Activated CD8-positive, alpha-beta memory T cell treated with anti-CD3 and anti-CD28 coated beads, Interleukin-2, amount 50 U/mL, for 4 hours (primary cell): ENCODE measurements at regions not wholly inside any gene's neighbourhood (a gene's known extent, or its start where the extent isn't known, plus 50 kb on each side); places are given as distances from the start of the nearest gene placed in this dataset.

Source experiments
- DNase-seq: peaks from one replicate; pipeline ENCODE4 v3.0.0-alpha.2; 2020

DNA sequence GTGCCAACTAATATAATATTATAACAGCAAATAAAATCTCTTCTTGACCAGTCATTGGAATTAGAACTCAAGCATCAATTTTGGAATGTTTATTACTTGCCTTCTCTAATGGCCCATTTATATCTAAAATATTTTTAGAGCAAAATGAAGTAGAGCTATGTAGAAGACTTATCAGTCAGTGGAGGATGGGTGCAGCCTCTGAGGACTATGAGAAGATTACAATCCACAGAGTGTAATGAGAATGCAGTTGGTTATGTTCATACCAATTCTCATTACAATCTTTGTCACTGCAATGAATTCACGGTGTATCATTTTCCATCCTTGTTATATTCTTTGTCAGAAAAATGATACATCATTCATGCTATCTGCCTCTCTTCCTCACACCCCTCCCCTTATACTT, 878.1 kb downstream of the CENPC start:
- DNase-seq: no peak

DNA sequence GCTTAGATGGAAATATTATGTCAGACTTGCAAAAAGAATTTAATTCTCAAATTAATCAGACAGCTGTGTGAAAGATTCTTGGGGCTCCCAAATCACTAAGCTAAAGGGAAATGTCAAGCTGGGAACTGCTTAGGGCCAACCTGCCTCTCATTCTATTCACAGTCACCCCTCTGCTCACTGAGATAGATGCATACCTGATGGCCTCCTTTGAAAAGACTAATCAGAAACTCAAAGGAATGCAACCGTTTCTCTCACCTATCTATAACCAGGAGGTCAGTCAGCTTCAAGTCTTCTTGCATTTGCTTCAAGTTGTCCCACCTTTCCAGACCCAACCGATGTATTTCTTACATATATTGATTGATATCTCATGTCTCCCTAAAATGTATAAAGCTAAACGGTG, 882.7 kb downstream of the CENPC start:
- no peak for DNase-seq

DNA sequence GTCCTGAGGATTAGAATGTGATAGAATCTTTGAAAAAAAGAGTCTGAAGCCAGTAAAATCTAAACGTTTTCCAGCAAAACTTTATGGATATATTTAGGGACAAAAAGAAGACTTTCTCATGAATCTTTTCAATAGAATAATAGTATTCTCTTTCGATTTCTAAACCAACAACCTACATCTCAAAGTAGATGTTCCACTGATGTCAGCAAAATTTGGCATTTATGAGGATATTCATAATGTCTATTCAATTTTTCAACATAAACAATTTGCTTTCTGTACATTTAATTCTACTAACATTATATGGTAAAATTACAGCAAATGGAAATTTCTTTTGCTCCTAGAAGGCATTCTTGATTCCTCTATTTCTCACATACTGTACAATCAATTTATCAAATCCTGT, 886.5 kb downstream of the CENPC start:
- DNase-seq: no peak

DNA sequence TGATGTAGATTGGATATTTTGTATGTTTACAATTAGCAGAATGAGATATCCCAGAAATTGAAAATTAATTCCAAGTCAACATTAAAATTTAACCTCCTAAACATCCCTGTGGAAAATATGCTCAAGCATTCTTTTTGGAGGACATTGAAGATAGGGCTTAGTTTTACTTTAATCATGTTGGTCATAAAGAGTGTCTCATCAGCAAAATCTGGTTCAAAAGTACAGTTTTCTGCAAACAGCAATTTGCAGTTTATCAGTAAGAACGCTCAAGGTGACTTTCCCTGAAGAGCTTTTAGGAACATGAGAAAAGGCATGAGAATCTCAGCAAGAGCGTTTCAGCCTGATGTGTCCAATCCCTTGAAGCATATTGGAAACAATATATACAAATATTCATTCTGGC, 889.8 kb downstream of the CENPC start:
- no peak for DNase-seq

DNA sequence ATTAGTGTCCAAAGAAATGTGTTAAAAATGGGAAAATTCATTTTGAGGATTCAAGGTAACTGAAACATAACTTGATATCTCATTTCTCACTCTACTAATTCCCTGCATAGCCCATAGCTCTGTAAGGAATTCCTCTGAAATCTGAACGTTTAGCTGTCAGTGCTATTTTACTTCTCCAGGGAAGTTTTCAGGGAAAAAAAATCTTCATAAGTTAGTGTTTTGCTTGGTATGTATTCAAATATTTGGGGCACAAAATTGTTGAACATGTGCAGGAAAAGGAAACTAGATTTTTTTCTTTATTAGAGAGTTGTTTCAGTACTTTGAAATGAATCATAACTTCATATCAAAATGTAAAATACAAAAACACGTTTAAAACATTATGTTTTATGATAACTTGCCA, 891.4 kb downstream of the CENPC start:
- DNase-seq: no peak

DNA sequence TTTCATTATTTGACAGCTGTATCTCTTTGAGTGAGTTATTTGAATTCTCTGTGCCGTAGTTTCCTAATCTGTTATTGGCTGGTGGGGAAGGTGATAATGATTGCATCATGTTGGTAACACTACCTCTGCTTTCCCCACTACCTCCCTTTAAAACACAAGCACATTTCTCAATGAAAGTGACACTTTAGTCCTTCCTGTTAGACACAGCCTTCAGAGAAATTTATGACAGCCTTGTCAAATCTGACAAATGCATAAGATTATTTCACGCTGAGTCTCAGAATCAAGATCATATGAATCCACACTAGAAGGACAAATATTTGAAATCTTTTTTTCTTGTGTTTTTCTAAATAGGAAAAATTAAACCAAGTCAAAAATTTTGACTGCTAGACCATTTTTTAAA, 896.1 kb downstream of the CENPC start:
- DNase-seq: no peak

DNA sequence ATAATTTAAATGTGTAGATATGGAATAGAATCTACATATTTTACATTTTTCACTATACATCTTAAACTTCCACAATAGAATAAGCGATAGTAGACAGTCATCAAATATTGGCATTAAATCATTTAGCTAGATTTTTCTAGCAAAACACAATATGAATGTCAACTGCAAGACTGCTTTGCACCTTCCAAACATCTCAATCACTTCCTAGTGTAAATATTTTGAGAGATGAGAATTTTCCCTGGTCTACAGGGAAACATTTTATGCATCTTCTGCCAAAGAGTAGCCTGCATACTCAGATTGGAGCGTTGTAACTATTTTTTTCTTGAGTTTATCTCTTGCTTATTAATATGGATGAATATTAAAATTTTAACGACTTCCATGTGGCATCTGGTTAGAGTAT, 897.4 kb downstream of the CENPC start:
- DNase-seq: no peak

DNA sequence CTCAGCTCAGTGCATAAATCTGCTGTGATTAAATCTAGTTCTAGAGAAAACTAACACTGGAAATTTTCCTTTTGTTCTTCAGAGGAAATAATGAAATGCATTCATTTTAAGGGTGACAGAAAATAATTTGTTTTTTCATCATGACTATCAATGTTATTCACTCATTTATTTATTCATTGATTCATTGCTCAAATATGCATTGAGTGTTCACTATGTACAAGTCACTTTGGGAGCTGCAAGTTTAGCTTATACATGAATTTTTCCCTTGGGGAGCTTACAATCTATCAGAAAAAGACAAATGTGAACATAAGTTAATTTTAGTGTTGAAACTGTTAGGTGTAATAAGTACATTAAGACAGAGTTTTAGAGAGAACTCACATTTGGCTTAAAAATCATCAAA, 897.8 kb downstream of the CENPC start:
- no peak for DNase-seq

DNA sequence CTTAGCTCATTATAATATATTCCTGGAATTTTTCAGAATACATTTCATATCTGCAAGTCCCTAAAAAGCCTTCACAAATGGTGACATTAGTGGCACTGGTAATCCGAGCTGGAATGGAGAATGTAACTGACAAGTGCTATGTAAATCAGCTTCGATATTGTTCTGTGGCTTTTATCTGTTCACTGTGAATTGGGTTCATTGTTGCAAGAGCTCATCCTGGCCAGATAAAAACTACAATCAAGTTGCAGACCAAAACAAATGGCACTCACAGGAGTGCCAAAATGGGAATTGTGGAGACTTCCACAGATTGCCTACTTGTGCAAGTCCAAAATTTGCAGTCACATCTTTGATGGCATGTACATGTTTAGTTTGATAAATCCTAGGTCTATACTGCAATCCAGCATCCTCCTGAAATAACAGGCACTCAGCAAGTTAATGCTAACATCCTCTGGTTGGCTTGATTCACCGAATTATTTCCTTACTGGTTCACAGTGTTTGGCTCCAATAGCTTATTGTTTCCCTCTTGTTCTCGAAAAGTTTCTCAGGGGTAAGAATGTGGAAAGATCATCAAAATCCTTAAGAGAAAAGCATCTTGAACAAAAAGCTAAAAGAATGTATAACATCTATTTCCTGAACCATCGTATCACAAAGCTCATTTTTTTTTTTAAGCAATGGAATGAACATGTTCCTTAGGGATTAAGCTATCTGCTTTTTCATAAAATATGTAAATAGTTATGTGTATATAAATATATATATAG, 904.9 kb downstream of the CENPC start:
- DNase-seq: no peak

DNA sequence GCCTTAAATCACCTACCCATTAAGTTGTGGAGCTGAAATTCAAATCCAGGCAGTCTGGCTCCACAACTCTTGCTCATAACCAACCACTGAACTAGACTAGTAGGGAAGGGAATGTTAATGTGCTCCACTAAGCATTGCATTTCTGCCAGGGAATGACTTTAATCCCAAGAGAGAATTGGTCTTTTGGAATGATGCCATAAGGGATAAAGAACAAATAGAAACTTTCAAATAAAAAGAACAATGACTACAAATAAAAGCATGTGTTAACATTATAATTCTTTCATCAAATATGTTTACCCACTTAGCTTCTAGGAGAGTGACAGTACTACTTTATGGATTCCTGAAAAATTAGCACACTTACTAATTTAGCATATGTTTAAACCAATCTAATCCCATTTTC, 905.9 kb downstream of the CENPC start:
- DNase-seq: no peak

DNA sequence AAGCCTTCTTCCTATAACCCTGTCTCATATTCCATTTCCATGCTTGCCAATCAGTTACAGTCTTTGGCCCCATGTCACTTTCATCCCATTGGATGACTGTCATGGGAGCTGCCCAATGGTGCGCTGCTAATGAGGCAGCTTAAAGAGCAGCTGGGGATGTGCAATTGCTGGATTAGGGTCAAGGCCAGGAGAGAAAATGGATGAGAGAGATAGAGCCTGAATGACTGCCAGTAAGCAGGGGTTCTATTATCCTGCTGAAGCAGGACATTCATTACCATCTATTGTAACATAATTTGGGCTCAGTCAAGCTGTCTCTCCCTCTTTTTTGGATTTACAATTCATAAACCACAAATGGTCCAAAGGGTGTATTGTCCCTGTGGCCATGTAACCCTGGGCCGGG, 909.0 kb downstream of the CENPC start:
- no peak for DNase-seq

DNA sequence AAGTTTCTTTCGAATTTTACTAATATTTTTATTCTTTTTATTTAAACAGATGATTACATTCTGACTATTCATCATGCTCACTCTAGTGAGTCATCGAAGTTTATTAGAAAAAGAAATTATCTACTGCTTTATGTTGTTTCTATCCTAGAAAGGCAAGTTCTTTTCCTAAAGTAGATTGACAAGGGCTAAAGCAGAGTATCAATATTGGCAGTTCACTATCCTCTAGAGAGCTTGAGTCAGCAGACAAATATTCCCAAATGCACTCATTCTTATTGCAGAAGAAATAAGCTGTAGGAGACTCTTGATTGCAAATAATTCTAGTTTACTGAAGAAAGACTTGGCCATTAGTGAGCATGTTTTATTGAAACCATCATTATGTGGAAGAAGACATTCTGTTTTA, 911.8 kb downstream of the CENPC start:
- no peak for DNase-seq

DNA sequence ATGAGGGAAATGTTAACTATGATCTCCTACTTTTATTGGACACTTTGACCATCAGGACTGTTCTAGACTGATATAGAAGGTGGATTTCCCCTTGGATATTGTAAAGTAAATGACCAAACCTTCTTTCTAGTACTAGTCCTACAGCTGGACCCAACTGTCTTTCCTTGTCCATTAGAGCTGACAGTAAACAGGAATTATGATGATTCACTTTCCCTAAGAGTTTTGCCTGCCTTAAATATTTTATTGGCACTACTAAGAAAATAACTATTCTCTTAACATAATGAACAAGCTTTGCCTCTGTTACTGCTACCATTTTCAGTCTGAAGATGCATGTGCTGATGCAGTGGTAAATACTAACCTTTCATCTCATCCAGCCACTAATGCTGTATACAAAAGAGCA, 915.4 kb downstream of the CENPC start:
- DNase-seq: no peak

DNA sequence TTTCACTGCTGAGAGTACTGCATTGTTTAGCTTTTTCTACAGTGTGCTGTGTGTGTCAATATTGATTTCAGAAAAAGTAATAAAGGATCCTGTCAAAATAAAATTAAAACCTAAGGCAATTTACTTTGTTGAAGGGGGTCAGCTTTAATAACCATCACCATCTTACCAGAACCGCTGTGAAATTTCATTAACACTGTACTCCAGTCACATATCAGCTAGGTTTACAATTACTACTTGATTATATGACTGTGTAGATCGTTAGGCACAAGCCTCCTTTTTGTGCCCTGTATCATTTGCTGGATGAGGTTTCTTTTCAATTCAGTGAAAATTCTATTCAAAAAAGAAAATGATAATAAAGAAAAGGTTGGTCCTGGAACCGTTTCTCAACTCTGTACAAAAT, 917.2 kb downstream of the CENPC start:
- no peak for DNase-seq

DNA sequence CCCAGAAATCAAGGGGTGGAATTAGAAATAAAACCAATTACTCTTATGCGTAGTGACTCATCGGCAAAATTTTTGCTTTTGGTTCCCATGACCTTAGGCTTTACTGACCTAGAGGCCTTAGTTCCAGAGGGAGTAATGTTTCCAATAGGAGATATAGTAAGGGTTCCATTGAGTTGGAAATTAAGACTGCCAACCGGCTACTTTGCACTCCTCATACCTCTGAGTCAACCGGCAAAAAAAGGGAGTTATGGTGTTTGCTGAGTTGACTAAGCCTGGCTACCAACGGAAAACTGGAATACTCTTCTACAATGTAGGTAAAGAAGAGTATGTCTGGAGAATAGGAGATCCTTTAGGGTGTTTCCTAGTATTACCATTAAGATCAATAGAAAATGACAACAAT, 919.8 kb downstream of the CENPC start:
- DNase-seq: no peak

DNA sequence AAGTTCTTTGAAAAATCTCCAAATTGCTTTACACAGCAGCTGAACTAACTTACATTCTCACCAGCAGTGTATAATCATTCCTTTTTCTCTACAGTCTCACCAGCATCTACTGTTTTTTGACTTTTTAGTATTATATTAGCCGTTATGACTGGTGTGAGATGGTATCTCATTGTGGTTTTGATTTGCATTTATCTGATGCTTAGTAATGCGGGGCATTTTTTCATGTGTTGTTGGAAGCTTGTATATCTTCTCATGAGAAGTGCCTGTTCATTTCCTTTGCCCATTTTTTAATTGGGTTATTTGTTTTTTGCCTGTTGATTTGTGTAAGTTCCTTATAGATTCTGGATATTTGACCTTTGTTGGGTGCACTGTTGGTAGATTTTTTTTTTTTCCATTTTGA, 931.7 kb downstream of the CENPC start:
- no peak for DNase-seq

DNA sequence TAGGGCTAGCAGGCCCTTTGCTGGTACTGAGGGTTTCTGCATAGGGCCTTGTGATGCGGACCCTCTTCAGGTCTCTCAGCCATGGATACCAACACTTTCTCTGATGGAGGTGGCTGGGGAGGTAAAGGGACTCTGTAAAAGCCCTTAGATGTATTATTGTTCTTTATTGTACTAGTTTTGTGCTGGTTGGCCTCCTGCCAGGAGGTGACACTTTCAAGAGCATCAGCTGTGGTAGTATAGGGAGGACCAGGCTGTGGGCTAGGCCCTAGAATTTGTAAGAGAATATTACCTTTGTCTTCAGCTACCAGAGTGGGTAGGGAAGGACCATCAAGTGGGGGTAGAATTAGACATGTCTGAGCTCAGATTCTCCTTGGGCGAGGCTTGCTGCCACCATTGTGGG, 936.3 kb downstream of the CENPC start:
- no peak for DNase-seq

DNA sequence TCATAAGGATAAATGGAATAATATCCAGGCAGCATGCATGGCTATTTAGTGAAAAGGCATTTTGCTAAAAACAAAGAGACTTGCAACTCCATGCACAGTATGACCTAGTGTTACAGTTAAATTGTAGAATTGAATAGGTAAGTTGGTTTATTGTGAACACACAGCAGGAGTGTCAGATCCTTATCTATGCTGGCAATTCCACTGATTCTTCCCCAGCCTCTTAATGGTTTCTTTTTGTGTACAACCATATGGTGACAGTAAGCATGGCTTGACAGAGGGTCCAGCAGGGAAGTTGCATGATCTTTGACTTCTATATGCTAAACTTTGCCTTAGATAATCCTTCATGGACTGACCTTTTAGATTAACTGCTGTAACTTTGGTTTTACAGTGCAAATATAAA, 936.6 kb upstream of the EPHA5 start:
- DNase-seq: no peak

DNA sequence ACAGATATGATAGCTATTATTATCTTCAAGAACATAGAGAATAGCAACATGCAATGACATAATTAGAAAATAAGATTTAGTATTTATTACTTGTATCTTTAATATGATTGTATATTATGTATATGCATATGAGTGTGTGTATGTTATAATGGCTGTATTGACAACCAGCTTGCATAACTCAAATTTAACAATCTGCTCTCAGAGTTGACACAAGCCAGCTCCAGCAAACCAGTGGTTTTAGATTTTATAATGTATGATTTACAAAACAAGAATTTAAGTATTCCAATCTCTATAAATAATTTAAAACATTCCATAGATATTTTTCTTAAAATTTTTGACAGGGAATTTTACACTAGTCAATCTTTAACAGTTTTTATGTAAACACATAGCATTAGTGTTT, 935.9 kb upstream of the EPHA5 start:
- DNase-seq: no peak

DNA sequence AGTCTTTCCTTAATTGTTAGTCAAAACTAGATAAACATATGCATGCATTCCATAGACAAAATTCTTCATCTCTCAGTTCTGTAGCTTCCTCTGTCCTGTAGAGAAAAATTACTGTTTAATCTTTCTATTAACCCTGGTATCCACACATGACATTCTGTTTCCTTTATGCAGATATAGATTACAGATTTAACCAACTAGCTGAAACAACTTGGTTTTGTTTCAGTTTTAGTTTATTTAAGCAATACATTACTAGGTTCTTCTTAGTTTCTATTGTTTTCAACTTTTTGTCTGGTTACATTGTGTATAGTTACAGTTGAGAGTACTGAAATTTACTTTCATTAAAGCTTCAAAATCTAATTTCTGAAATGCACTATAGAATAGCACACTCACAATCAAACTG, 933.9 kb upstream of the EPHA5 start:
- no peak for DNase-seq

DNA sequence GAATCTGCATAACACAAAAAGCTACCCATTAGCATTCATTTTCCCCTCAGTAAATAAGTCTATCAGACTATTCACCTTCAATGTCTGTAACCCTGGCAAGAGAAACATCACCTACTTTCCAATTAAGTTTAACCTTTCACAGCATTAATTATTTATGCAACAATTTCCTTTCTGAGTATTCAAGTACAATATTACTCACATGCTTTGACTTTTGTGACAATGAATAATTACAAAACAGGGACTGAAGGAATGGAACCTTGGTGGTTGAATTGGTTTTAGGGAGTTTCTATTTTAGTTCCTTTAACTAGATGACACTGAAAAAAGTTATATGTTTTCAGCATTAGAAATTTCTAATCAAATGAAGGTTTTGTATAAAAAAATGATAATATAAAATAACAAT, 932.3 kb upstream of the EPHA5 start:
- no peak for DNase-seq

DNA sequence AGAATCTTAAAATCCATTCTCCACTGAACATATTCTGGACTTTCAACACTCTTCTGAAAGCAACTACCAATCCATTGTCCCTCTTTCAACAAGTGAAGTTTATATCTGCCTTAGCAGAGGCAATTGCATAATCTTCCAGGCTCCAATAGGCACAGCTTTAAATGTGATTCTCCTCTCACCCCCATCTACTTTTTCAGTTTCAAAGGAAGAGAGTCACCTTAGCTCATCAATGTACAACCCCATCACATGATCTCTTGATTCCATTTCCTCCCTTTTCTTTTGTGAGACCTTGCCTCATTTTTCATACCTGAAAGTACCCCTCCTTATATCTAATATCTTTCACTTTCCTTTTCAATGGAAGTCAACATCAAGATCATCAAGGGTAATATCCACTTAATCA, 921.7 kb upstream of the EPHA5 start:
- DNase-seq: no peak

DNA sequence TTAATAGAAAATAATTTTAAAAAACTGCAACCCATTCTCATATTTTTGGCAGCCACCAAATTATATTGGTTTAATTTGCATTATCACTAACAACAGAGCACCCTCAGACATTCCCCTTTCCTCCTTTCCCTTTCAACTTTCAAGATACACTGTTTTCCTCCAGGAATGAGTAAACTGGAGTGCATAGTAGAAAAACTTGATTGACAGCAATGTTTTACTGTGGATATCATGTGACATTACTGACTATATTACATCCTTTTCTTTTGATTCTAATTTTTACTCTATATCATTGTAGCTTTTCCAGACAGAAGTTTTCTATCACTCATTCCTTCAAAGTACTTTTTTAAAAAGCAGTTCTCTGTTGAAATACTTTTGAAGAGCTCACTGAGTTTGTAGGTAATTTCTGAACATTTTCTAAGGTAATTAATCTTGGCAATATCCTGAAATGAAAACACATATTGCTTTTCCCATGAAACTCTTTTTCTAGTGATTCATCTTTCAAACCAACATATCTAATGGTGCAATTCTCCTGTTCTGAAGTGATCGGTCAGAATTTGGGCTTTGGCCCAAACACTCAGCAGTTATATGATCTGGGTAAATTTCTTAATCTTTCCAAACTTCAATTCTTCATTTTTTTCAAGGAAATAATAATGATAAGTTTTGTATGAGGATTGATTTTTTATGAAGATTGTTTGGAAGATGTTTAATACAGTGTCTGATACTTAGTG, 920.4 kb upstream of the EPHA5 start:
- no peak for DNase-seq

DNA sequence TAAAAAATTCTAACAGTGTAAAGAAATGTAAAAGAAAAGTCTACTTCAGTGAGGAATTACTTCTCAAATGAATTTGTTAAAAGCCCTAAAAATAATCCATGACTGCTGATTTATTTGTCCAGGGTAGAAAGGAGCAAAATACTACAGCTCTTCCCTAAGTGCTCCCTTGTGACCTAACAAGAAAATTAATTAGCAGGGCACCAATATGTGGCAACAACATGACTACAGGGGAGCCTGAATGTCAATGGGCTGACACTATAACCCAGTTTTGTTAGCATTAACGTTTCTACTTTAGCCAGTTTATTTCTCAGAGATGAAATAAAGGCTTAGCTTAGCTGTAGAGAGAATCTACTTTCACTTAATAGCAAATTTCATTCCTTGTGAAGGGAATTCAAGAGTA, 918.9 kb upstream of the EPHA5 start:
- no peak for DNase-seq

DNA sequence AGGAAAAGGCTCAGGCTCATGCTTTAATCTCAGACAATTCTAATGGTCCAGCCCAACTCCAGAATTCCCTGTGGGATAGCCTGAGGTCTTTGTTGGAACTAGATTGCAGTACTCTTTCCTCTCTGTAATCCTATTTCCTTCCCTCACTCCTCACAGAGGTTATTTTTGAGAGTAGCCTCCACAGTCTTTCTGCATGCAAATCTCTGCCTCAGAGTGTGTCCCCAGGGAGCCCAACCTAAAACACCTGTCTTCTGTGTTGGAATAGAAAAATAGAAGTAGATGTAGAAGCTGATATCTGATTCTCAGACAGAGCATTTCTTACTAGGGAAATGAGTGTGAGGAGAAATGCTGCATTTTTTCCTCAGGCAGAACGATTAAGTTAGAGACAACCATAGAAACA, 915.5 kb upstream of the EPHA5 start:
- no peak for DNase-seq
